Body of pancreas (tissue), 4 donors: ENCODE measurements at regions not wholly inside any gene's neighbourhood (a gene's known extent, or its start where the extent isn't known, plus 50 kb on each side); places are given as distances from the start of the nearest gene placed in this dataset.

Source experiments
- ATAC-seq: fragments of 150-250 bp; one replicate; pipeline ENCODE4 v1.9.1; 2016
- DNase-seq, 4 donors: peaks; one replicate each; pipeline ENCODE4 v3.0.0-alpha.2; 2019
- H3K27ac ChIP-seq, 4 donors: fragments of 200-600 bp; sonication (generic); 1 replicate in 3 of 4; 2 replicates in 1 of 4; pipeline versions ENCODE4 v1.5.1 to v1.6.1; 2016 to 2019; ENCODE audit warnings: mild to moderate bottlenecking in 1 of 4, mixed read lengths in 1 of 4, moderate library complexity in 1 of 4
- H3K27me3 ChIP-seq, 2 donors: fragments of 200-600 bp; sonication (generic); one replicate each; pipeline ENCODE4 v1.6.0; 2016; ENCODE audit warnings: mild to moderate bottlenecking in 1 of 2
- H3K36me3 ChIP-seq, 2 donors: fragments of 200-600 bp; sonication (generic); replicated peaks in 1 of 2; 2 replicates each; pipeline ENCODE4 v1.5.1; 2016; ENCODE audit warnings: low read depth in 2 of 2; ENCODE audit not compliant: insufficient read depth in 1 of 2
- H3K4me1 ChIP-seq: fragments of 200-600 bp; sonication (generic); one replicate; pipeline ENCODE4 v1.6.0; 2016
- H3K4me3 ChIP-seq, 2 donors: fragments of 200-600 bp; sonication (generic); 1 replicate in 1 of 2; 2 replicates in 1 of 2; pipeline ENCODE4 v1.5.1; 2016 to 2019
- H3K9me3 ChIP-seq, 3 donors: fragments of 200-600 bp; sonication (generic); 1 replicate in 2 of 3; 2 replicates in 1 of 3; pipeline ENCODE4 v1.5.1; 2016
- CTCF ChIP-seq, 7 experiments: fragments of 450-650 bp in 4 of 7; fragments of 200-600 bp in 3 of 7; sonication (generic) in 3 of 7; IDR thresholded peaks; one replicate each; pipeline ENCODE4 v1.5.1; 2016 to 2019; ENCODE audit warnings: antibody characterized with exemption in 7 of 7
- POLR2A ChIP-seq, 3 donors: fragments of 450-650 bp; IDR thresholded peaks; one replicate each; pipeline ENCODE4 v1.6.1; 2016; ENCODE audit warnings: antibody characterized with exemption in 3 of 3, mild to moderate bottlenecking in 2 of 3
- WGBS, 2 donors: methylation state at CpG; one replicate each; pipeline ENCODE4 v1.1.5; 2017; 5-methylcytosine and 5-hydroxymethylcytosine counted together
- intact Hi-C: fragments of 100-400 bp; cut with DNase I; formaldehyde crosslinking; loops from one replicate; pipeline ENCODE4 v1.15.1; 2023

- Histone ChIP-seq H3K4me1 (peaks cover 13% of the 10 kb centered on the region), H3K9me3 (no peaks in the 10 kb centered on the region), H3K4me3 (no peak overlapping the region), H3K27me3 (no peaks in the 10 kb centered on the region), H3K36me3 (no peaks in the 10 kb centered on the region), H3K27ac (no peak overlapping the region)
- intact Hi-C loops: no loop called here
- ATAC-seq (no peak), DNase-seq (no peak)
- 82 to 90% methylated on average over 5 of the region's 5 CpGs for WGBS, 2 donors
- TF ChIP-seq CTCF (IDR thresholded peaks at IDR 0.05): no peak
- no peak for TF ChIP-seq POLR2A (IDR thresholded peaks at IDR 0.05)
These were observed 98.5 kb downstream of the RASSF10 start for GRCh38 chr11:13107544-13108044.

DNA sequence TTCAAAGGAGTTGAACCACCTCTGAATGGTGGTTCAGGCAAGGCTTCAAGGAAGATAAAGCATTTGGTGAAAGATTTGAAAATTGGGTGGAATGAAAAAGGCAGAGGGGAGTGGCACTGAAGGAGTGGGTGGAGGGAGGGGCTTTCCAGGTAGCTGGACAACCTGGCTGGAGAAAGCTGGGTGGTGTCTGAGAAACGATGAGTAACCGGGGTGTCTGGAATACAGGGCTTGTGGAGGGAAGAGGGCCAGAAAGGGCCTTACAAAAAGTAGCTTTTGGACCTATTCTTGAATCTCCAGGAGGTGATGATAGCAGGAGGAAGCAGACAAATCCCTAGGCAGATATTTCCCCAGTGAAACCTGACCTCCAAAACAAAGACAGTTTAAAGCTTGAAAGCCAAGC lies 99.3 kb downstream of the RASSF10 start:
- WGBS, 2 donors: 90 to 98% methylated on average over 2 of the region's 2 CpGs
- peaks cover 13% of the 10 kb centered on the region for H3K4me1 ChIP-seq
- no peak overlapping the region for H3K27ac ChIP-seq
- intact Hi-C loops: no loop called here
- DNase-seq (no peak), ATAC-seq (no peak)
- no peak for TF ChIP-seq CTCF (IDR thresholded peaks at IDR 0.05)
- TF ChIP-seq POLR2A (IDR thresholded peaks at IDR 0.05): no peak
- H3K9me3 ChIP-seq: no peaks in the 10 kb centered on the region
- no peak overlapping the region for H3K4me3 ChIP-seq
- H3K36me3 ChIP-seq: no peaks in the 10 kb centered on the region
- no peaks in the 10 kb centered on the region for H3K27me3 ChIP-seq

- intact Hi-C loops: no loop called here
- TF ChIP-seq POLR2A (IDR thresholded peaks at IDR 0.05): no peak
- no peak for TF ChIP-seq CTCF (IDR thresholded peaks at IDR 0.05)
These were observed 100.5 kb downstream of the RASSF10 start for GRCh38 chr11:13109616-13110015.

GRCh38 chr11:13110145-13110544 lies 101.0 kb downstream of the RASSF10 start:
- intact Hi-C loops: no loop called here
- no peak overlapping the region for H3K4me3 ChIP-seq
- H3K4me1 ChIP-seq: peaks cover 4% of the 10 kb centered on the region
- no peak overlapping the region for H3K27ac ChIP-seq
- no peaks in the 10 kb centered on the region for H3K36me3 ChIP-seq
- TF ChIP-seq POLR2A (IDR thresholded peaks at IDR 0.05) (no peak), CTCF (IDR thresholded peaks at IDR 0.05) (no peak)
- H3K27me3 ChIP-seq: no peaks in the 10 kb centered on the region
- ATAC-seq (no peak), DNase-seq (no peak)
- no peaks in the 10 kb centered on the region for H3K9me3 ChIP-seq
- 83 to 91% methylated on average over 1 of the region's 1 CpG for WGBS, 2 donors

More at GRCh38 chr11:13109616-13110015, 100.5 kb downstream of the RASSF10 start:
- ATAC-seq (no peak), DNase-seq (no peak)
- Histone ChIP-seq H3K36me3 (no peaks in the 10 kb centered on the region), H3K27me3 (no peaks in the 10 kb centered on the region), H3K4me3 (no peak overlapping the region), H3K27ac (no peak overlapping the region), H3K9me3 (no peaks in the 10 kb centered on the region), H3K4me1 (peaks cover 9% of the 10 kb centered on the region)
- 71 to 100% methylated on average over 1 of the region's 1 CpG for WGBS, 2 donors
